CD4-positive, alpha-beta T cell (primary cell): ENCODE measurements at regions not wholly inside any gene's neighbourhood (a gene's known extent, or its start where the extent isn't known, plus 50 kb on each side); places are given as distances from the start of the nearest gene placed in this dataset.

Experiments
- ATAC-seq: fragments of 200-7000 bp; cut with Tn5 transposase; one replicate; pipeline ENCODE4 v1.10.0; 2022; ENCODE audit warnings: mild to moderate bottlenecking; ENCODE audit not compliant: poor library complexity
- CTCF ChIA-PET: fragments of 350-600 bp; sonication (Branson Sonifier 250); formaldehyde crosslinking; loops from one replicate; lab custom pipeline; 2021; ENCODE audit warnings: antibody characterized with exemption, inconsistent platforms; lab: Charles Lee
- POLR2A ChIA-PET: fragments of 350-600 bp; sonication (Branson Sonifier 250); formaldehyde crosslinking; loops from one replicate; lab custom pipeline; 2021; ENCODE audit warnings: antibody characterized with exemption, inconsistent platforms; lab: Charles Lee
- DNase-seq, 14 experiments: peaks; one replicate each; pipeline ENCODE4 v3.0.0-alpha.2; 2013 to 2020; ENCODE audit warnings: mixed read lengths in 2 of 14
- H3K27ac ChIP-seq, 2 donors: one replicate each; pipeline versions ENCODE4 v1.5.1 to v1.7.0; 2013; ENCODE audit warnings: low read length in 2 of 2, low read depth in 1 of 2, mild to moderate bottlenecking in 1 of 2
- H3K27me3 ChIP-seq, 2 experiments: 1 replicate in 1 of 2; 2 replicates in 1 of 2; pipeline versions ENCODE4 v1.6.1 to v1.7.0; 2013; ENCODE audit warnings: low read length in 2 of 2, control low read depth in 1 of 2, mild to moderate bottlenecking in 1 of 2, moderate library complexity in 1 of 2; ENCODE audit not compliant: insufficient read depth in 2 of 2, control insufficient read depth in 1 of 2
- H3K36me3 ChIP-seq: one replicate; pipeline ENCODE4 v1.6.1; 2013; ENCODE audit warnings: low read length, control low read depth; ENCODE audit not compliant: insufficient read depth
- H3K4me1 ChIP-seq: one replicate; pipeline ENCODE4 v1.6.1; 2013; ENCODE audit warnings: low read length, control low read depth; ENCODE audit not compliant: insufficient read depth
- H3K4me3 ChIP-seq: one replicate; pipeline ENCODE4 v1.5.1; 2013; ENCODE audit warnings: mild to moderate bottlenecking, low read length, moderate library complexity
- H3K9me3 ChIP-seq, 2 experiments: 1 replicate in 1 of 2; 2 replicates in 1 of 2; pipeline versions ENCODE4 v1.6.1 to v1.7.0; 2013; ENCODE audit warnings: low read length in 2 of 2, mild to moderate bottlenecking in 2 of 2, control low read depth in 1 of 2, moderate library complexity in 1 of 2; ENCODE audit not compliant: control insufficient read depth in 1 of 2, insufficient read depth in 1 of 2
- H3K27ac Mint-ChIP-seq: one replicate; pipeline ENCODE4 v1.8.0; 2020; ENCODE audit warnings: mixed read lengths
- H3K27me3 Mint-ChIP-seq: one replicate; pipeline ENCODE4 v1.8.0; 2021; ENCODE audit warnings: mixed read lengths
- H3K36me3 Mint-ChIP-seq: one replicate; pipeline ENCODE4 v1.8.0; 2021; ENCODE audit warnings: low read depth, mixed read lengths
- H3K4me1 Mint-ChIP-seq: one replicate; pipeline ENCODE4 v1.8.0; 2021; ENCODE audit warnings: low read depth, mixed read lengths
- H3K4me3 Mint-ChIP-seq: one replicate; pipeline ENCODE4 v1.8.0; 2020; ENCODE audit warnings: mild to moderate bottlenecking, mixed read lengths
- H3K9me3 Mint-ChIP-seq: one replicate; pipeline ENCODE4 v1.8.0; 2020; ENCODE audit warnings: mixed read lengths
- intact Hi-C, 2 experiments: fragments of 100-400 bp; cut with DNase I in 1 of 2; cut with micrococcal nuclease in 1 of 2; formaldehyde crosslinking; loops; one replicate each; pipeline versions ENCODE4 v1.15.1 to v1.9.0; 2023 to 2025; cut with DNase I, micrococcal nuclease
- TF ChIP-seq, protein P1 (sequence below): fragments of 200-600 bp; IDR thresholded peaks from one replicate; pipeline ENCODE4 v1.8.0; 2022; ENCODE audit warnings: antibody characterized with exemption, mild to moderate bottlenecking

DNA sequence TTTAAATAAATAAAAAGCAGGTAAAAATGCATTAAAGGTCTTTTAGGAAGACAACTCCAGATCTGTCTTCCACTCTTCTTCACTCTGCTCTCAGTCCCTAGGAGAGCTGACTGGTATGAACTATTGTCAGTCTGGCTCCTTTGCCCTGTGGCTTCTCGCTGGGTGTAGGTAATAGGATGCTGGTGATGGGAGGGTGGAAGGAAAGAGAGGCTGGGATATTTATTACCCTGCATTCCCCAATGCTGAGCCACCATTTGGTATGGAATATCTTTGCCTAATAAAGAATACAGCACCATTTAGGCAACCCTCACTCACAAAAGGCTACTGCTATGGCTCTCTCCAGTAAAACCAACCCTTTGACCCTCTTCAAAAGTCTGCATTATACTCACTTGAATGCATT, 326.9 kb downstream of the CNTN3 start:
- POLR2A ChIA-PET = no interaction called here
- CTCF ChIA-PET = no interaction called here
- H3K9me3 Mint-ChIP-seq = peaks cover 5% of the 10 kb centered on the region
- Histone ChIP-seq H3K4me3 (no peak overlapping the region), H3K4me1 (no peaks in the 10 kb centered on the region), H3K9me3 (no peaks in the 10 kb centered on the region), H3K27me3 (no peaks in the 10 kb centered on the region), H3K36me3 (no peaks in the 10 kb centered on the region), H3K27ac (no peak overlapping the region)
- intact Hi-C loops = no loop called here
- H3K27me3 Mint-ChIP-seq = no peaks in the 10 kb centered on the region
- ATAC-seq (no peak), DNase-seq (no peak)
- no peaks in the 10 kb centered on the region for H3K36me3 Mint-ChIP-seq
- no peaks in the 10 kb centered on the region for H3K4me1 Mint-ChIP-seq
- H3K4me3 Mint-ChIP-seq = no peak overlapping the region
- H3K27ac Mint-ChIP-seq = no peak overlapping the region
- TF ChIP-seq, protein P1, sequence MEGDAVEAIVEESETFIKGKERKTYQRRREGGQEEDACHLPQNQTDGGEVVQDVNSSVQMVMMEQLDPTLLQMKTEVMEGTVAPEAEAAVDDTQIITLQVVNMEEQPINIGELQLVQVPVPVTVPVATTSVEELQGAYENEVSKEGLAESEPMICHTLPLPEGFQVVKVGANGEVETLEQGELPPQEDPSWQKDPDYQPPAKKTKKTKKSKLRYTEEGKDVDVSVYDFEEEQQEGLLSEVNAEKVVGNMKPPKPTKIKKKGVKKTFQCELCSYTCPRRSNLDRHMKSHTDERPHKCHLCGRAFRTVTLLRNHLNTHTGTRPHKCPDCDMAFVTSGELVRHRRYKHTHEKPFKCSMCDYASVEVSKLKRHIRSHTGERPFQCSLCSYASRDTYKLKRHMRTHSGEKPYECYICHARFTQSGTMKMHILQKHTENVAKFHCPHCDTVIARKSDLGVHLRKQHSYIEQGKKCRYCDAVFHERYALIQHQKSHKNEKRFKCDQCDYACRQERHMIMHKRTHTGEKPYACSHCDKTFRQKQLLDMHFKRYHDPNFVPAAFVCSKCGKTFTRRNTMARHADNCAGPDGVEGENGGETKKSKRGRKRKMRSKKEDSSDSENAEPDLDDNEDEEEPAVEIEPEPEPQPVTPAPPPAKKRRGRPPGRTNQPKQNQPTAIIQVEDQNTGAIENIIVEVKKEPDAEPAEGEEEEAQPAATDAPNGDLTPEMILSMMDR = no peak

DNA sequence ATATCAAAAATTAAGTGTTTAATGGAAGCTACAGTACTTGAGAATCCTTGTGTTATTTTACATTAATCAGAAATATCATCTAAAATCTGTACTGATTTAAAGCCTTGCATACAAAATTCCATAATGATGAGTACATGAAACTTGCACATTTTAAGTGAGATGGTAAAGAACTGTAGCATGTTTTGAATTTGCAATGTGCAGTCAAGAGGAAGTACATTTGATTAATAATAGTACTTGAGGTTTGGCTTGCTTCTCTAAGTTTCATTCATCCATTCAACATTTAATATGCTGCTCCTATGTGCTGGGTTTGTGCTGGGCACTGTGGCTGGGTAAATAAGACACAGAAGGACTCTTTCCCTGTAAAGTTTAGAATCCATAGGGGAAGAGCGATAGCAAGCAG, 332.3 kb downstream of the CNTN3 start:
- H3K4me3 ChIP-seq = no peak overlapping the region
- Mint-ChIP-seq H3K4me1 (no peaks in the 10 kb centered on the region), H3K27ac (no peak overlapping the region), H3K9me3 (peaks cover 20% of the 10 kb centered on the region), H3K36me3 (no peaks in the 10 kb centered on the region), H3K4me3 (no peak overlapping the region), H3K27me3 (no peaks in the 10 kb centered on the region)
- ATAC-seq (no peak), DNase-seq (no peak)
- H3K27ac ChIP-seq = no peak overlapping the region
- H3K9me3 ChIP-seq = no peaks in the 10 kb centered on the region
- ChIA-PET CTCF (no interaction called here), POLR2A (no interaction called here)
- TF ChIP-seq, protein P1 = no peak
- H3K27me3 ChIP-seq = no peaks in the 10 kb centered on the region
- intact Hi-C loops = no loop called here
- H3K4me1 ChIP-seq = no peaks in the 10 kb centered on the region
- H3K36me3 ChIP-seq = no peaks in the 10 kb centered on the region

DNA sequence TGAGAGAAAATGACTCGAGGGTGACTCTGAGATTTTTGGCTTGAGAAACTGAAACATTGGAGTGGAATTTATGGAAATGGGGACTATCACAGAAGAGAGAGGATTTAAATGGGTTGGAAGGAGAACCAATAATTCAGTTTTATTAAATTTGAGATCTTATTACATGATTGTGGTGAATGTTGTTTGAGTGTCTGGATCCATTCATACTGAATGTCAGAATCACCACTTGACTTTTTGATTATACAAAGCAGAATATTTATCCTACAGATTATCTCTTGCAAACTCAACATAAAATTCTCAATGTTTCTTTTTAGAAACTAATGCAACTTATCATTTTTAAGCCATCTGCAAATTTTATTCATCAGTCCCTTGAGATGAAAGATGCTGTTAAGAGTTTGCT, 332.8 kb downstream of the CNTN3 start:
- Histone ChIP-seq H3K4me1 (no peaks in the 10 kb centered on the region), H3K27me3 (no peaks in the 10 kb centered on the region), H3K27ac (no peak overlapping the region), H3K36me3 (no peaks in the 10 kb centered on the region), H3K9me3 (no peaks in the 10 kb centered on the region), H3K4me3 (no peak overlapping the region)
- DNase-seq = no peak
- no peaks in the 10 kb centered on the region for H3K4me1 Mint-ChIP-seq
- ChIA-PET CTCF (no interaction called here), POLR2A (no interaction called here)
- H3K4me3 Mint-ChIP-seq = no peak overlapping the region
- peaks cover 24% of the 10 kb centered on the region for H3K9me3 Mint-ChIP-seq
- TF ChIP-seq, protein P1 = no peak
- H3K36me3 Mint-ChIP-seq = no peaks in the 10 kb centered on the region
- no peak overlapping the region for H3K27ac Mint-ChIP-seq
- no peaks in the 10 kb centered on the region for H3K27me3 Mint-ChIP-seq
- intact Hi-C loops = no loop called here
- ATAC-seq = no peak
